GM18909 (cell line): ENCODE measurements at regions not wholly inside any gene's neighbourhood (a gene's known extent, or its start where the extent isn't known, plus 50 kb on each side); places are given as distances from the start of the nearest gene placed in this dataset.
"Not testable (repeated sequence)": the region's sequence is repeated elsewhere in the genome, so short reads cannot be mapped to it uniquely, and the experiment has no call there.

Source experiments
- ATAC-seq: cut with Tn5 transposase; IDR thresholded peaks from one replicate; pipeline ENCODE4 v1.9.1; 2021; ENCODE audit warnings: mild to moderate bottlenecking; ENCODE audit not compliant: unreplicated experiment, poor library complexity

DNA sequence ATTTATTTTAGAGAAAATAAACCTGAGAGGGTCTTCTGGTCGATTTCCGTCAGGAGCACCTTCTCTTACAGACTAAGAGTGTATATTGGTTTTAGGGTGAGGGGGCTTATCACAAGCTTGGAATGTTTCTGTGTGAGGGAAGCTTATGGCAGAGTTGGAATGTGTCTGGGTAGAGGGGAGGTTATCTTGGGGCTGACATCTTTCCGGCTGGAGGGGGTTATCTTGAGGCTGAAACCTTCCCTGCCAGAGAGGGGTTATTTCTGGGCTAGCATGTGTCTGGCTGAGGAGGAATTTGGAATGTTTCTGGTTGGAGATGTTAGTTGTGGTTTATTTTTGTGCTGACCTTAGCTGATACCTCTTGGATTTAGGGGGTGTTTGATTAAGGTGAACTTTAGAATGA lies 1312.1 kb downstream of the ADGRL3 start:
- no peak for ATAC-seq

DNA sequence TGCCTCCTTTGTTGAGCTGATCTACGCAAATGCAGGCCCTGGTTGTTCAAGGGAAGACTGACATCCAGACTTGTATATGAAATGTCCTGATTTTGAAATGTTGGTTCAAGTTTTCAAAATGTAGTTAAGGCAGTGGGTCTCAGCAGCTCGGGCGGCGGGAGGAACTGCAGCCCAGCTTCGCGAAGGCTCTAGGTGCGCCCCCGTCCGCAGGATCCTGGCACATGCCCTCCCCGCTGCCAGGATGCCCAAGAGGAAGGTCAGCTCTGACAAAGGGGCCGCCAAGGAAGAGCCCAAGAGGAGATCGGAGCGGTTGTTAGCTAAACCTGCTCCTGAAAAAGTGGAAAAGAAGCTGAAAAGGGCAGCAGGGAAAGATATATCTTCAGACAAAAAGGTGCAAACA lies 1310.1 kb downstream of the ADGRL3 start:
- no peak for ATAC-seq

DNA sequence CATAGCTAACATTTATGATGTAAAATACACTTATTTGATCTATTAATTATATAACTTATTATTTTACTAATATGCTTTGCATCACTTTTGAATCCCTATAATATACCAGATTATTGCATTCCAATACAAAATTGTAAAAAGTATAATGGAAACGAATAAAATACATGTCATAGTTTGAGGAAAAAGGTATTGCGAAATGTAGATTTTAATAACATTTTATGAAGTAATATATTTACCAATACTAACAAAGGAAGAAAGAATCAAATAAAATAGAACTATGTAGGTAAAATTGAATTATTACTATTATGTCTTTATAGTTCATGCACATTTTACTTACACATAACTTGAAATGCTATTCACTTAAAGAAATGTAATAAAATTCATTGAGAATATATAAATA lies 1300.2 kb downstream of the ADGRL3 start:
- no peak for ATAC-seq

DNA sequence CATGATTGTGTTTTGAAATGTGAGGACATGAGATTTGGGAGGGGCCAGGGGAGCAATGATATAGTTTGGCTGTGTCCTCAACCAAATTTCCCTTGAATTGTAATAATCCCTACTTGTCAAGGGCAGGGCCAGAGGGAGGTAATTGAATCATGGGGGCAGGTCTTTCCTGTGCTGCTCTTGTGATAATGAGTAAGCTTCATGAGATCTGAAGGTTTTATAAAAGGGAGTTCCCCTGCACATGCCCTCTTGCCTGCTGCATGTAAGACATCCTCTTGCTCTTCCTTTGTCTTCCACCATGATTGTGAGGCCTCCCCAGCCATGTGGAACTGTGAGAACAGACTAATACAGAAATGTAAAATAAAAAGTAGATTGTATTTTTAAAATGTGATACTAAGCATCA lies 1294.9 kb downstream of the ADGRL3 start:
- no peak for ATAC-seq

DNA sequence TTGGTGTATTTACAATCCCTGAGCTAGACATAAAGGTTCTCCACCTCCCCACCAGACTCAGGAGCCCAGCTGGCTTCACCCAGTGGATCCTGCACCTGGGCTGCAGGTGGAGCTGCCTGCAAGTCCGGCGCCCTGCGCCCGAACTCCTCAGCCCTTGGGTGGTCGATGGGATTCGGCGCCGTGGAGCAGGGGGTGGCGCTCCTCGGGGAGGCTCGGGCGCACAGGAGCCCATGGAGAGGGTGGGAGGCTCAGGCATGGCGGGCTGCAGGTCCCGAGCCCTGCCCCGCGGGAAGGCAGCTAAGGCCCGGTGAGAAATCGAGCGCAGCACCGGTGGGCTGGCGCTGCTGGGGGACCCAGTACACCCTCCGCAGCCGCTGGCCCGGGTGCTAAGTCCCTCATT lies 1291.6 kb downstream of the ADGRL3 start:
- not testable (repeated sequence) for ATAC-seq

DNA sequence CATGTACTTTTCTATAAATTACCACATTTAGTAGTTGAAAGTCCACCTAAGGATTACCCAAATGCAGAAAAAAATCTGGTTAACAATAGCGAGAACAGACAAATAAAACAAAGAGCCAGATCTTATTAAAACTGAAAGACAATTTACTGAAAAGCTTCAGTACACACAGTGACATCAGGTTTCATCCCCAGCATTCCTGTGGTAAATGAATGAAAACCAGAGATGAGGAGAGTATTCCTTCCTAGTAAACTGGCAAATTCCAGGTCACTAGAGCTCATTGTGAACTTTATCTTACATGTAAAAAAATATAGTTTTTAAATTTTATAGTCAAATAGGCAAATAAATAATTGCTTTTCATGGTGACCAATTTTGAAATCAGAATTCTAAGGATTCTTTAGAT lies 1290.5 kb downstream of the ADGRL3 start:
- ATAC-seq = no peak

DNA sequence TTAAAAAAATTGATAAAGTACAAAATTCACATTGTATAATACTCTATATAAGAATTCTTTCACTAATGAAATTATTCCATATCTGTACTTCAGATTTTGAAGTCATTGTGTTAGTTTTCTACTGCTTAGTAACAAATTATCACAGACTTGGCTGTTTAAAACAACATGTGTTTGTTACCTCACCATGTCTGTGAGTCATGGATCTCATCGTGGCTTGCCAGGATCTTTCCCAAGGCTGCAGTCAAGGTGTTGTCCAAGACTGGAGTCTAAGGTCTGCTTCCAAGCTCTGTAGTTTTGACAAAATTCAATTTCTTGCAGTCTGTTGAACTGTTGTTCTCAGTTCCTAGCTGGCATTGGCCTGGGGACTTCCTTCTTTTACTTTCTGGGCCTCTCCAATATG lies 1286.9 kb downstream of the ADGRL3 start:
- ATAC-seq = no peak

DNA sequence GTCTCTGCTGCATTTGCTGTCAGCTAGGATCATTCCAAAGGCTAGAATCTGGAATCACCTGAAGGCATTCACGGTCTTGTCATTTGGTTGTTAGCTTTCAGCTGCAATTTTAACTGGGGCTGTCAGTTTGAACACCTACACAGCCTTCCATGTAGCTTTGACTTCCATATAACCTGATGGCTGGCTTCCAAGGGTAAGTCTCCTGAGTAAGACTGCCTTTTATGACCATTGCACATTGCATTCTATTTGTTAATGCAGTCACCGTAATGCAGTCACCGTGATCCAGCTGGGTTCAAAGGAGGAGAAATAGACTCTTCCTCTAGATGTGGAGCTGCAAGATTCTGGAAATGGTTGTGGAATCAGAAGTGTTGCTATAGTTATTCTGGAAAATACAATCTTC lies 1284.2 kb downstream of the ADGRL3 start:
- ATAC-seq = no peak

DNA sequence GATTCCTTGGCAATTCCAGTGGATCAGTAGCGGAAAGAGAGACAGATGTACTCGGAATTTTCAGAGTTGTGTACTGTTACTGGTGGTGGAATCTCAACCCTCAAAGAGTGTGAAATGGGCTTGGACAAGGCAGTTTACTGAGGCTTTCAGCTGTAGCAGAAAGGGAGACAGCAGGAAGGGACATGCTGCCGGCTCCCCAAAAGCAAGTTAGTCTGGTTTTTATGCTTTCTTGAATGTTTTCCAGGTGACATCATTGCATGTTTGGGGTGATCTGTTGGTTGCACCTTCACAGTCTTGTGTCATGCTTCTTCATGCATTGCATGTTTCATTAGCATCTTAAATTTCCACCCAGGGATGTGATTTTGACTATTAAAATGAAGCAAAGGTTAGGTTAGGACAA lies 1282.2 kb downstream of the ADGRL3 start:
- no peak for ATAC-seq

DNA sequence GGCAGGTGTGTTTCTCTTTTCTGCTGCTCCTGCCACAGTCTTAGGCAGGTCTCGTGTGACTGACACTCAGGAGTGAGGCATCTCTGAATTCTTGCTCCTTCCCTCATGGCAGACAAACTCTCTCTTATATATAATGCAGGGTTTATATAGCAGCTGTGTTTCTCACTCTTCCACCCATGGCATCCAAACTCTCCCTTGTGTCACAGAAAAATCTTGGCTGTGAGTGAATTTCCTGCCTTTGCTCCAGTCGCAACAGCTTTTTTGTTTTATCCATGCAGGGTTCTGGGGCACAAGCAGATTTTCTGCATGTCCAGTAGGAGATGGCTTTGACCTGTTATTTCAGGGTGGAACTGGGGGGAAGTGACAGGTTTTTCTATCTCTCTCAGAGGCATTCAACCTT lies 1275.5 kb downstream of the ADGRL3 start:
- no peak for ATAC-seq

DNA sequence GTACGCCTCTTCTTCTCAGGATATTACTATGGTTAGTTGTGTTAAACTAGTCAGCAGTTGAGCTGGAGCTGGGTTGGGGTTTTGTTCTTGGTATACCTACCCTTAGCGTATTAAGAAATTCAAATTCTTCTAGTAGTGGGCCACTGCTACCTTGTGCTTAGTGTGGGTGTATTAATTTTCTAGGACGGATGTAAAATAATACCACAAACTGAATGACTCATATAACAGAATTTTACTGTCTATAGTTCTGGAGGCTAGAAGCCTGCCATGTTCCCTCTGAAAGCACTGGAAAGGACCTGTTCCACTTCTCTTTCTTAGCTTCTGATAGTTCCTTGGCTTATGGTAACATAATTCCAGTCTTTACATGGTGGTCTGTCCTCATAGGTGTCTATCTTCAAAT lies 1274.7 kb downstream of the ADGRL3 start:
- ATAC-seq = no peak

DNA sequence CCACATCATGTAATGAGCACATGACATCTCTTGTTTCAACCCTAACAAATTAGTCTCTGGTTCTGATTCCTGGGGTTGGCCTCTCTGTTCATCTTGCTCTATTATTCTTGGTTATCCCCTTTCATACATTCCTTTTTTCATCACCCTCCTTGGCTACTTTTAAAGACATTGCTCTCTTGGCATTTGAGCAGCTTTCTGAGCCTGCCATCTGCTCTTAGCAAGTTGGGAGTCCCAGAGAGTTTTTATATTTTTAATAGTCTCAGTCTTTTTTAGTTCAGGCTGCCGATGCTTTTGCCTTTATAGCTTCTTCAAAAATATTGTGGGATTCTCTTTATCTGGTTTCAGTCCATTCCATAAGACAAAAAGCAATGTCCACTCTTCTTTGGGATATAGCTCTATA lies 1270.9 kb downstream of the ADGRL3 start:
- ATAC-seq = no peak

DNA sequence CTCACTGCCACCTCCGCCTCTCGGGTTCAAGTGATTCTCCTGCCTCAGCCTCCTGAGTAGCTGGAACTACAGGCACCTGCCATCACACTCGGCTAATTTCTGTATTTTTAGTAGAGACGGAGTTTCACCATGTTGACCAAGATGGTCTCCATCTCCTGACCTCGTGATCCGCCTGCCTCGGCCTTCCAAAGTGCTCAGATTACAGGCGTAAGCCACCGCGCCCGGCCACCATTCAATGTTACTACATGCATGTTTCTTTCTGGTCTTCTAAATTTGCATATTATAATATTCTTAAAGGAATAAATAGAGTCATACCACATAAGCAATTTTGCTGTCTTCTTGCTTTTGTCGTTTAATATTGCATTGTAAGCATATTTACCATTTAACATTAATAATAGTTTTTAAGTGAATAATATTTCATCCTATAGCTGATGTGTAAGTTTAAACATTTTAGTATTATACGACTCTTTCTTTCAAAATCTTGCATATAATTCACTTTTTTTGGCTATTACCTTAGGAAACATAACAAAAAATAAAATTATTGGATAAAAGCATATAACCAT lies 1270.4 kb downstream of the ADGRL3 start:
- ATAC-seq = no peak

DNA sequence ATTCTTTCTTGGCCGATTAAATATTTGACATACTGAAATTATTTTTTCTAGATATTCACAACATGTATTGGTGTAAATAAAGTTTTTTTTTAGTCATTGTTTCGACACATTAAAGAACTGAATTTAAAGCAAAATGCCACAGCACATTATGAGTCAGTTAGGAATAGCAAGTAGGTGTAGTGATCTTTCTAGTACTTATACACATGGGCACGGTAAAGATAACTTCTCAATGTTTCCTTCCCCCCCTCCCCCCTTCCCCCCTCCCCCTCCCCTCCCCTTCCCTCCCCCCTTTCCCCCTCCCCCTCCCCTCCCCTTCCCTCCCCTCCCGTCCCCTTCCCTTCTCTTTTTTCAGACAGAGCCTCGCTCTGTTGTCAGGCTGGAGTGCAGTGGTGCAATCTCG lies 1269.9 kb downstream of the ADGRL3 start:
- no peak for ATAC-seq

DNA sequence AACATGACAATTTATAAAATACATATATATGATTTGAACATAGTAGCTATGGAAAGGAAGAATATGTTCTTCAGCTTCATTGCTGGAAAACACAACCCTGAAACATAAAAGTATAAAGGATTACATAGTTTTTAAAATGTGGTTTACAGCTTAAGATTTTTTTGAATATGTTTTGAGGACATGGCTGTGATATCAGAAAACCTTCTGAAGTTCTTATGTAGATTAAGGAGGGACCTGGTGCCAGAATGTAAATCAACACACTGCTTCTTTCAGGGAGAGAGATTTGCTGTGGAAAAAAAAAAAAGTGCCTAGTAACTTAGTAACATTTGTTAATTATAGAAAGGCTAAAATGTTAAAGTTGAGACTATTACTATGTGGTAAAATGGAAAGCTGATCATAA lies 1261.8 kb downstream of the ADGRL3 start:
- ATAC-seq = no peak

DNA sequence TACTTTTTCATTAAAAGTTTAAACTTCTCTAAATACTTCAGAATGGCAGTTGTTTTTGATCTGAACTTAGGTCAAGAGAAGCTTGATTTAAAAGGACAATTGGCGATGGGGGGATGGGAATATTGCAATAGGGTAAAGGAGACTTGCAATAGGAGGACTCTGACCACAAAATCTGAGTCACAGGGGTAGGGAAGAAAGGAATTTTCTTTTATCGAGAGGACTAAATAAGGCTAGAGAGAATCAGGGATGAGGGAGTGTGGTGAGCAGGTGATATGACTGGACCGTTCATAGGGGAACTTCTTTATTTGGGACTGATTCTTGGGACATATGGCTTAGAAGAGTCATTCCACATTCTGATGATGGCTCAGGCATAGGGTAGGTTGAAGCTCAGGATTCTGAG lies 1260.2 kb downstream of the ADGRL3 start:
- no peak for ATAC-seq

DNA sequence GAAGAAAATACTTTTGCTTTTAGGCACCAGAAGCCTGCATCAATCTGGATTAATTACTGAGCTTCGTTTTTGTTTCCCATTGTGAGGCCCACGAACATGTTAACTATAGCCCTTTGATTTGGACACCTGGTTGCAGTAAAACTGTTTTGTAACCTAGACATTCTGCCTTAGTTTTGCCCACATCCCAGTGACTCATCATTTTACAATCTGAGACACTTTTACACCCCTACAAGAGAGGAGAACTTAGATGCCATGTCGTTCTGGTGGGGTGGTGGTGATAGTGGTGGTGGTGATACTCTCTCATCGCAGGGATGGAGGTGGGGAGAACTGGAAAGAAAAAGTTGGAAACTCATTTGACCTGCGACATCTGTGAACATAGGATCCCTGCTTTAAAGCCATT lies 1257.2 kb downstream of the ADGRL3 start:
- no peak for ATAC-seq

DNA sequence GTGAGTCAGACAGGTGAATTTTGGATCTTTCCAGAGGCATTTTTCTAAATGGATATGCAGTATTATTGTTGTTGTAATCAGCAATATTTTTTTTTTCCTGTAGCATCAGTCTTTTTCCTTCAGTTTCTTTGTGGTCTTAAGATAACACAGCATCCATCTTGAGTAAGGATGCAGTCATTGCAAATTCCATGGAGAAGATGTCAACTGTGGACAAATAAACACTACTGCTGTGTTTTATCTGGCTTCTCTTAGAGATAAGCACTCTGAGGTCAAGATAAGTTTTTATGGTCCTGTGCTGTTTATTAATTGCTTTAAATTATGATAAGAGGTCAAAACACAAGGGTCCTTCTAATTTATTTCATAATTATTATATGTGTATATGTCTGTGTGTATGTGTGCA lies 1255.7 kb downstream of the ADGRL3 start:
- ATAC-seq = no peak

DNA sequence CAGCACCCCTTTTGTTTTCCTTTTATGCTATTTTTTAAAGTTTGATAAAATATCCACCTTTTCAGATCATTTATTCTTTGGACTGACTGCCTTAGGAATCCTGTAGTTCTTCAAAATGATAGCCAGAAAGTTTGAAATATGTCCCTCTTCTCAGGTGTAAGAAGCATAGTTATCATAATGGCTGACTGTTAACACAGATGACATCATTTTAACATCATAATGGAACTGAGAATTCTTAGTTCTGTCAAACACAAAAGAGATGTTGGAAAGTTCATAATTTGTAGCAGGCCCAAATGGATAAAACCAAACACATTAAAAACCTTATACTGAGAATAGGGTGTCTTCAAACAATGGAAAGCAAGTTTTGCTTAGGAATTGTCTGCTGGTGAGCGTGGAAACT lies 1254.4 kb downstream of the ADGRL3 start:
- ATAC-seq = no peak

DNA sequence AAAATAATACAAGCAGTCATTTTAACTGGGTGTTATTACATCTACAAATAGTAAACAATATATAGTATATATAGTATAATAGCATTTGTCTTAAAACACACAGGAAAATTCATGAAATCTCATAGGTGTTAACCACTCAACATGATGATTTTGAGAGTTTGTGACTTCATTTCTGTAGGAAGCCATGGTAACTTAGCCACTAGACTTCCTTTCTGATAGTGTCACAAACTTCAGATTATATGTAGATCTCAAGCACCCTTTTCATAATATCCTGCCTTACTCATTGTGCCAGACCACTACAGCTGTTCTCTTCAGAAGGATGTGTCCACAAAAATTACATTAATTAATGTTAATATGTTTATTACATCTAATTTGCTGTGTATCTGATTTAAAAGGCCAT lies 1250.6 kb downstream of the ADGRL3 start:
- ATAC-seq = no peak

DNA sequence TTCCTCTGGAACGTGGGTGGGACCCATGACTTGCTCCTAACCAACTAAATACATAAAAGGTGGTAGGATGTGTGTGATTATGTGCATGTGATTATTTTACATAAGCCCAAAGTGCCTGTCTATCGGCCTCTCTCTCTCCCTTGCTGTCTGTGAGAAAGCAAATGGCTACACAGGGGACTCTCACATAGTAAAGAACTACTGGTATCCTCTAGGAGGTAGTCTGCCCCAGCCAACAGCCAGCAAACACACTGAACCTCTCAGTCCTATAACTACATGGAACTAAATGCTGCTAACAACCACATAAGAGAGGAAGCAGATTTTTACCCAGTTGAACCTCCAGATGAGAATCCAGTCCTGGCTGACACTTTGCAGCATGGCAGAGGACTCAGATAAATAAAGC lies 1249.4 kb downstream of the ADGRL3 start:
- ATAC-seq = no peak

DNA sequence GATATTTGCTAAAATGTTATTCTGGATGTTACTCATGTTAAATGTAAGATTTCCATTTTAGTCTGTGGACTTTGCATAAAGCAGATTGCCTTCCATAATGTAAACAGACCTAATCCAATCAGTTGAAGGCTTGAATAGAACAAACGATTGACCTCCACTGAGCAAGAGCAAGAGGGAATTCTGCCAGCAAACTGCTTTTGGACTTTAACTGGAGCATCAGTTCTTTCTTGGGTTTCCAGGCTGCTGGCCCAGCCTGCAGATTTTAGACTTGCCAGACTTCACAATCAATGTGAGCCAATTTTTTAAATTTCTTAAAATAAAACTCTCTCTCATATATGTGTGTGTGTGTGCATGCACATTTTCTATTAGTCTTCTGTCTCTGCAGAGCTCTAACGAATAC lies 1248.8 kb downstream of the ADGRL3 start:
- ATAC-seq = no peak

DNA sequence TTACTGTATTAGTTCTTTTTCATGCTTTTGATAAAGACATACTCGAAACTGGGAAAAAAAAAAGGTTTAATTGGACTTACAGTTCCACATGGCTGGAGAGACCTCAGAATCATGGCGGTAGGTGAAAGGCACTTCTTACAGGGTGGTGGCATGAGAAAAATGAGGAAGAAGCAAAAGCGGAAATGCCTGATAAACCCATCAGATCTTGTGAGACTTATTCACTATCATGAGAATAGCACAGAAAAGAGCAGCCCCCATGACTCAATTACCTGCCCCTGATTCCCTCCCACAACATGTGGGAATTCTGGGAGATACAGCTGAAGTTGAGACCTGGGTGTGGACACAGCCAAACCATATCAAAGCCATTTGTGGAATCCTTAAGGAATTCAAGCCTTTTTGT lies 1238.9 kb downstream of the ADGRL3 start:
- no peak for ATAC-seq
